GM21529 (cell line): ENCODE measurements at regions not wholly inside any gene's neighbourhood (a gene's known extent, or its start where the extent isn't known, plus 50 kb on each side); places are given as distances from the start of the nearest gene placed in this dataset.

ENCODE experiments used
- ATAC-seq: cut with Tn5 transposase; IDR thresholded peaks from one replicate; pipeline ENCODE4 v1.9.1; 2021; ENCODE audit not compliant: unreplicated experiment

- ATAC-seq: no peak
Observed at GRCh38 chr12:27382924-27383323, 50.3 kb downstream of the BMAL2 start.

GRCh38 chr12:27383429-27384260 is 51.0 kb downstream of the BMAL2 start:
- ATAC-seq: peak; percentile 80

GRCh38 chr12:27384261-27384590 is 51.6 kb downstream of the BMAL2 start:
- no peak for ATAC-seq

- ATAC-seq: no peak
Observed at GRCh38 chr12:27385766-27386564, 53.3 kb downstream of the BMAL2 start.

GRCh38 chr12:27387473-27387872 is 54.8 kb downstream of the BMAL2 start:
- no peak for ATAC-seq

GRCh38 chr12:27388650-27389049 is 56.0 kb downstream of the BMAL2 start:
- ATAC-seq: no peak

GRCh38 chr12:27394676-27395075 is 51.9 kb upstream of the SMCO2 start:
- ATAC-seq: no peak

- ATAC-seq: no peak
Observed at GRCh38 chr12:27396216-27396815, 50.2 kb upstream of the SMCO2 start.
